ENCODE measurements at regions not wholly inside any gene's neighbourhood (a gene's known extent, or its start where the extent isn't known, plus 50 kb on each side); places are given as distances from the start of the nearest gene placed in this dataset.

DNA sequence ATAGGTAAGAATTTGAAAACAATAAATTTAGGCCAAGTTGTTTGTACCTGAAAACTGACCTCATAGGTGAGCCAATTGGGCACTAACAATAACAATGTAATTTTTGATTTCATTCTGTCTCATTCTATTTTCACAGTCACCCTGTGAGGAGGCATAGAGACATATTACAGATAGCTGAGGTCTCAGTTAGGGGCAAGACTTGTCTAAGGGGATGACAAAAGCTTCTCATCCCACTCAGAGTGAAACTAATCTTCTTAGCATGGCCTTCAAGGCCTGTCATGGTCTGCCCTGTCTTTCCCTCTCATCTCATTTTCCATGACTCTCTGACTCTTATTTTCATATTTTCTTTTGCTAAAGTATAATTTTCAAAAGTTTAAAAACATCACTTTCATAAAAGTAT lies 562.0 kb upstream of the TNP1 start:
- no peak overlapping the region for H3K4me3 ChIP-seq (ENCODE audit: low read depth in 2 of 2, low read length in 1 of 2)
- no peaks in the 10 kb centered on the region for H3K9me3 ChIP-seq
- no peak overlapping the region for H3K9ac ChIP-seq
- TF ChIP-seq NRF1 (IDR thresholded peaks at IDR 0.05; ENCODE audit: low read depth, low read length) (no peak), FOXM1 (IDR thresholded peaks at IDR 0.05; ENCODE audit: low read depth) (no peak), NFIC (IDR thresholded peaks at IDR 0.05; ENCODE audit: borderline replicate concordance) (no peak), MXI1 (IDR thresholded peaks at IDR 0.05; ENCODE audit: low read depth, low read length) (no peak), RXRA (IDR thresholded peaks at IDR 0.05; ENCODE audit: borderline replicate concordance, low read depth) (no peak), EP300 (IDR thresholded peaks at IDR 0.05; ENCODE audit: borderline replicate concordance in 1 of 2, low read depth in 1 of 2, low read length in 1 of 2) (no peak), SMC3 (IDR thresholded peaks at IDR 0.05; ENCODE audit: low read depth, low read length) (no peak), ELF1 (IDR thresholded peaks at IDR 0.05) (no peak), TCF12 (IDR thresholded peaks at IDR 0.05) (no peak), CHD2 (IDR thresholded peaks at IDR 0.05; ENCODE audit: low read length, partially characterized antibody) (no peak), ZBTB33 (IDR thresholded peaks at IDR 0.05; ENCODE audit: borderline replicate concordance, low read depth) (no peak), RAD21 (IDR thresholded peaks at IDR 0.05; ENCODE audit: low read length) (no peak), CTCF (IDR thresholded peaks at IDR 0.05) (no peak), RFX5 (IDR thresholded peaks at IDR 0.05; ENCODE audit: low read length) (no peak), POLR2AphosphoS5 (IDR thresholded peaks at IDR 0.05; ENCODE audit: low read depth, low read length) (no peak), PBX3 (IDR thresholded peaks at IDR 0.05) (no peak), RCOR1 (IDR thresholded peaks at IDR 0.05; ENCODE audit: low read length) (no peak), EZH2phosphoT487 (IDR thresholded peaks at IDR 0.05; ENCODE audit: borderline replicate concordance, low read depth) (no peak)
- TF ChIP-seq, protein P1, sequence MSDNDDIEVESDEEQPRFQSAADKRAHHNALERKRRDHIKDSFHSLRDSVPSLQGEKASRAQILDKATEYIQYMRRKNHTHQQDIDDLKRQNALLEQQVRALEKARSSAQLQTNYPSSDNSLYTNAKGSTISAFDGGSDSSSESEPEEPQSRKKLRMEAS (IDR thresholded peaks at IDR 0.05; ENCODE audit: low read depth), result no peak
- TF ChIP-seq, protein P2, sequence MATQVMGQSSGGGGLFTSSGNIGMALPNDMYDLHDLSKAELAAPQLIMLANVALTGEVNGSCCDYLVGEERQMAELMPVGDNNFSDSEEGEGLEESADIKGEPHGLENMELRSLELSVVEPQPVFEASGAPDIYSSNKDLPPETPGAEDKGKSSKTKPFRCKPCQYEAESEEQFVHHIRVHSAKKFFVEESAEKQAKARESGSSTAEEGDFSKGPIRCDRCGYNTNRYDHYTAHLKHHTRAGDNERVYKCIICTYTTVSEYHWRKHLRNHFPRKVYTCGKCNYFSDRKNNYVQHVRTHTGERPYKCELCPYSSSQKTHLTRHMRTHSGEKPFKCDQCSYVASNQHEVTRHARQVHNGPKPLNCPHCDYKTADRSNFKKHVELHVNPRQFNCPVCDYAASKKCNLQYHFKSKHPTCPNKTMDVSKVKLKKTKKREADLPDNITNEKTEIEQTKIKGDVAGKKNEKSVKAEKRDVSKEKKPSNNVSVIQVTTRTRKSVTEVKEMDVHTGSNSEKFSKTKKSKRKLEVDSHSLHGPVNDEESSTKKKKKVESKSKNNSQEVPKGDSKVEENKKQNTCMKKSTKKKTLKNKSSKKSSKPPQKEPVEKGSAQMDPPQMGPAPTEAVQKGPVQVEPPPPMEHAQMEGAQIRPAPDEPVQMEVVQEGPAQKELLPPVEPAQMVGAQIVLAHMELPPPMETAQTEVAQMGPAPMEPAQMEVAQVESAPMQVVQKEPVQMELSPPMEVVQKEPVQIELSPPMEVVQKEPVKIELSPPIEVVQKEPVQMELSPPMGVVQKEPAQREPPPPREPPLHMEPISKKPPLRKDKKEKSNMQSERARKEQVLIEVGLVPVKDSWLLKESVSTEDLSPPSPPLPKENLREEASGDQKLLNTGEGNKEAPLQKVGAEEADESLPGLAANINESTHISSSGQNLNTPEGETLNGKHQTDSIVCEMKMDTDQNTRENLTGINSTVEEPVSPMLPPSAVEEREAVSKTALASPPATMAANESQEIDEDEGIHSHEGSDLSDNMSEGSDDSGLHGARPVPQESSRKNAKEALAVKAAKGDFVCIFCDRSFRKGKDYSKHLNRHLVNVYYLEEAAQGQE (IDR thresholded peaks at IDR 0.05; ENCODE audit: low read depth, low read length), result no peak
- H3K4me1 ChIP-seq (ENCODE audit: control insufficient read depth in 1 of 2, insufficient read depth in 2 of 2, low read depth in 1 of 2, low read length in 1 of 2), result no peaks in the 10 kb centered on the region
- ChIA-PET CTCF (interaction anchor here (1.1 kb wide), 1 partner anchor 10 kb away, joined by 4 read pairs; no protein-coding TSS in a partner anchor), POLR2A (no interaction called here)
- H3K27me3 ChIP-seq (ENCODE audit: insufficient read depth), result no peaks in the 10 kb centered on the region
- H2AFZ ChIP-seq (ENCODE audit: low read depth), result no peak overlapping the region
- H3K36me3 ChIP-seq (replicated peaks in 1 of 2; ENCODE audit: control insufficient read depth in 1 of 2, insufficient read depth in 2 of 2, low read length in 1 of 2), result no peaks in the 10 kb centered on the region
- H3K9me2 ChIP-seq, result no peaks in the 10 kb centered on the region
- no peak overlapping the region for H3K27ac ChIP-seq (ENCODE audit: low read depth in 2 of 2, low read length in 1 of 2)
- H3K4me2 ChIP-seq, result no peak overlapping the region
- no peaks in the 10 kb centered on the region for H3F3A ChIP-seq (replicated peaks; ENCODE audit: insufficient read depth)
- DNase-seq, result no peak
- H3K79me2 ChIP-seq (ENCODE audit: insufficient read depth), result no peaks in the 10 kb centered on the region
- H4K20me1 ChIP-seq (ENCODE audit: insufficient read depth), result no peaks in the 10 kb centered on the region
